ENCODE measurements at regions not wholly inside any gene's neighbourhood (a gene's known extent, or its start where the extent isn't known, plus 50 kb on each side); places are given as distances from the start of the nearest gene placed in this dataset.
"Not testable (repeated sequence)": the region's sequence is repeated elsewhere in the genome, so short reads cannot be mapped to it uniquely, and the experiment has no call there.

- DNase-seq, result not testable (repeated sequence)
Measured at GRCh38 chr6:21282360-21282759, 311.2 kb upstream of the SOX4 start.

GRCh38 chr6:21284166-21284565 is 309.4 kb upstream of the SOX4 start:
- no peak for DNase-seq

GRCh38 chr6:21284706-21285105 is 308.8 kb upstream of the SOX4 start:
- DNase-seq, result no peak

- DNase-seq, result no peak
Measured at GRCh38 chr6:21294144-21294543, 299.4 kb upstream of the SOX4 start.

GRCh38 chr6:21295506-21296240 is 297.9 kb upstream of the SOX4 start:
- DNase-seq, result peak; percentile 58

DNA sequence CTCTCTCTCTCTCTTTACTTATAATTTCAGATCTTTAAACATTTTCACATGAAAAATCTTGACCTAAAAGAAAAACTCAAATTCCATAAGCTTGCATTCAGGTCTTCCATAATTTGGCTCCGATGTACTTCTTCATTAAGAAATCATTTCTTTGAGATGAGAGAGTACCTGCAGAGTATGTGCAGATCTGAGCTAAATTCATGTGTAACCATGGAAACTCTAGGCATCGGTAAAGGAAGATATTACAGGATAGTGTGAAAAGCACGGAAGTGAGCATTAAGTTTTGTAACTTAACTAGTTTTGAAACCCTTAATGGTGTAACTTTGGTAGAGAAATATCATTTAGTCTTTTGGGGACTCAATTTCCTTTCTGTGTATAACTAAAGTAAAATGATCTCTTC is 295.9 kb upstream of the SOX4 start:
- no peak for DNase-seq

DNA sequence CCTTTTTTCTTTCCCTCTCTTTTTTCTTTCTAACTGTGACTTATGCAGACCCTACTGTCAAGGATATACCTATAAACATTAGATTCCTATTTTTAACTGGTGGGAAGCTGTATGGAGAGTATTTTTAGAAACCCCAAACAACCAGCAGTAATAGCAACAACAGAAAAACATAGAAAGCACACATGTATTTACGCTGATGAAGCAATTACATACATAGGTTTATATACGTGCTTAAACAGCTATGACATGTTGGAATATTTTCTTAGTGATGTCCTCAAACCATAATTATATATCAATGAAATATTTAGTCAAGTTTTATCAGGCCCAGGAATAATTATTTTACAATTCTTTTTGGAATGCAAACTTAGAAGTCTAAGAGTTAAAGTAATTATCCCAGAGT is 294.3 kb upstream of the SOX4 start:
- no peak for DNase-seq

- DNase-seq, result no peak
Measured at GRCh38 chr6:21300439-21300838, 293.1 kb upstream of the SOX4 start.

DNA sequence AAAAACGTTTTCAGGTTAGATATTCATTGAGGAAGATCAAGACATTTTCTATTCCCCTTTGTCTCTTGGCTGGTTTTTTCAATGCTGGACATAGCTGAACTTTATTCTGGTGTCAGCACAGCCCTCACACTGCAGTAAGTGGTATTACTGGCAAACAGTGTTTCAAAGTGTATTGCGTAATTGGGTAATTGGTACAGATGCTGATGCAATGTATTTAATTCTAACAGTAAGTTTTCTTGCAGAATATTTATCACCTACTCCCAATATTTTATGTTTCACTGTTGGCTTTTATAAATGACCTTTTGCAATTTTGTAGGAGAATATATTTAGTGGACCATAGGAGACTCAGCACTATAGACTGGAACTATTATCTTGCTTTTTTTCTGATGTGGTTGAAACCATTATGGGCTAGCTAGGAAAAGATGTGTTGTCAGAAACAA is 287.6 kb upstream of the SOX4 start:
- no peak for DNase-seq

DNA sequence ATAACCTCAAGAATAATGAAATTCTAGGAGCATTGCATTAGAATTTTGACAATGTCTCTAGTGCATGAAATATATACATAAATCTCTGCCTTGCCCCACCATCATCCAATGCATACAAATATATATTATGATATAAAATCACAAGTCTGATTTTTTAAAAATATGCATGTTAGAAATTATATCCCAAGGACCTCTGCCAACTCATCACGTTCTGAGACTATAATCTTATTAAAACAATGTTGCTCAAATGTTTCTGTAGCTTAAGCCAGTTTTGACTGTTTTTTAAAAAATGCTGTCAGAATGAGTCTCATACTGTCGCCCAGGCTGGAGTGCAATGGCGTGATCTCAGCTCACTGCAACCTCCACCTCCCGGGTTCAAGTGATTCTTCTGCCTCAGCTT is 287.0 kb upstream of the SOX4 start:
- DNase-seq, result no peak

- DNase-seq, result no peak
Measured at GRCh38 chr6:21309807-21310221, 283.7 kb upstream of the SOX4 start.

DNA sequence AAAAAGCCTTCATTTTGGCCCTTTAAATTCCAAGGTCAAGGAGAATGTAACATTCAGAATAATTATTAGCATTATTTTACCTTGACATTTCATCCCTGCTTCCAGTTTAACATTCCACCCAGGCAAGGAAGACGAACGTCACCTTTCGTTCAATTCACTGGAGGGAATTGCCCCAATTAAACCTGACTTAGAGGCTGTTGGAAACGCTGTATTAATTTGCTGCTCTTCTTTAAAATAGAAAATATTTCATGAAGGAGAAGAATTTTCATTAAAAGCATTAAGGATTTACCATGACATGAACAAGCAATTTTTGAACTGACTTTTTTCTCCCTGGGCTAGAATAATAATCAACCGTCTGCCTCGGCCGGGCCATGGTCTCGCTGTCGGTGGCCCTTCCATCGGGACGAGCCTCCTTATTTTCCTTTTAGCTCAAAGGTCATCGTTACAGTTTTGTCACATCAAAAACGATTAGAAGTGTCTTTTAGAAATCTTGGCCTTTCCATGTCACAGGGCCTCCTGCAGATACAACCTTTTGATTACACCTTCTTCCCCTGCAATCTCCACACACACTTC is 282.9 kb upstream of the SOX4 start:
- no peak for DNase-seq

GRCh38 chr6:21312118-21312517 is 281.4 kb upstream of the SOX4 start:
- DNase-seq, result no peak

GRCh38 chr6:21317642-21318041 is 275.9 kb upstream of the SOX4 start:
- DNase-seq, result no peak

DNA sequence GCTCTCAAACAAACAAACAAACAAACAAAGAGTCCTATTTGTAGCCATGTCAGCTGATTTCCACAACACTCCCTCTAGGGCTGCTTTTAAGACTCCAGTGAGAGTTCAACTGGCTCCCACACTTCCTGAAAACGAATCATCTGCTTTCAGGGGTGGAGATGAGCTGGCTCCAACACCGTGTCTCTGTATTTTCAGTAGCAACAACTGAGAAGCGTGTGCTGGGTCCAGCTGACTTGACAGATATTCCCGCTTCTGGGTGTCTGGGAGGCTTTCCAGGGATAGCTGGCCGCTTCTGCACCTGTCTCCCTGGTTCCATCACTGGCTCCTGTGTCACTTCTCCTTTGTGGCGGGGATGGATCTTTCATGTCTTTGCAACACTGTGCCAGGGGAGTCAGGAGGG is 272.5 kb upstream of the SOX4 start:
- no peak for DNase-seq

DNA sequence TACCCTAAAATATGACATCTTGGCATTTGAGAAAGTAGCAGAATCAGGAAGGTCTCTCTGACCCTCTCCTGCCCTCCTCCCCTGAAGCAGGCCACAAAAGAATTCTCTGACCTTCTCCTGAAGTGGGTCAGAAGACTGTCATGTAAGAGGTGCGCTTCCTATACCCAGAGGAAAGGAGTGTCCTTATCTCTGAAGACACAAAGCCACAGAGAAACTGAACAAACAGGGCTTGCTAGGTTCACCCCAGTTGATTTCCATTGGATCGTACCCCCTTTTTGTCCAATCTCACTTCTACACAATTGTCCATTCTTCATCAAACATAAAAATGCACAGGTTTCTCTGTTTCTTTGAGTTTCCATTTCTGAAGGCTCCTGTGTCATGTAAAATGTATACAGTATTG is 272.0 kb upstream of the SOX4 start:
- DNase-seq, result no peak

- DNase-seq, result no peak
Measured at GRCh38 chr6:21323577-21323976, 270.0 kb upstream of the SOX4 start.

- no peak for DNase-seq
Measured at GRCh38 chr6:21325201-21325856, 268.2 kb upstream of the SOX4 start.

- no peak for DNase-seq
Measured at GRCh38 chr6:21327326-21328112, 266.0 kb upstream of the SOX4 start.

DNA sequence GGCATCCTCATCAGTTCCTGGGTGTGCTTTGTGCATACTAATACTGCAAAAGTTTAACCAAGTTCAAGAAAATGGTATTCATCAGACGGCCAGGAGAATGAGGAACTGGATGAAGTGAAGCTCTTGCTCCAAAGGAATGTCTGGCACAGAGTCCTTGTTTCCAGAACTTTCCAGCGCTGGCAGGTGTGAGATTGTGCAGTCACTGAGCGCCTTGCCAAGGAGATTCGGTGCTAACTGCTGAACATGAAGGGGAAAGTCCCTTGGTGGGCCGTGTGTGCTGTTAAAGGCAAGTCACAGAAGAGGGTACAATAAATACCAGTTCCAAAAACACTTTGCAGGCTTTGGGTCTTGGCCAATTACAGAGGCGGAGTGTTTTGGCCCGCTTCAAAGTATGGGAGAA is 262.3 kb upstream of the SOX4 start:
- peak; percentile 77 for DNase-seq

DNA sequence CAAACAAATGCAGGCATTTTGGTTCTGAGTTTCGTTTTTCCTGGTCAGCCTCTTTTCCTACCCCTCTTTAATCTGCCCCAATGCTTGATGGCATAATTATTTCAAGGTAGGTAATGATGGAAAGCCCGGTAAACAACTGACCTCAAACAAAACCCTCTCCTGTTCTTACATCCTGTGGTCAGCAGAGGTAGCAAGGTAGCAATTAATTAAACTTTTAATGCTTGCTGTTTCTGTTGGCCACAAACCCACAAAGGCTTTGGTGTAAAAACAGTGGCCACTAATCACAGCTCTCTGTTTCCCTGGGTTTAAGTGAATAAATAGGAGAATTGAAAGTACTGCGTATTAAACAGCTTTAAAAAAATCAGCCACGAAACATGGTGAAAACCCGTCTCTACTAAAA is 261.5 kb upstream of the SOX4 start:
- DNase-seq, result no peak

GRCh38 chr6:21332660-21333059 is 260.9 kb upstream of the SOX4 start:
- peak; percentile 63 for DNase-seq

- no peak for DNase-seq
Measured at GRCh38 chr6:21333715-21334114, 259.8 kb upstream of the SOX4 start.
